Esophagus (tissue), 2 donors: ENCODE measurements at regions not wholly inside any gene's neighbourhood (a gene's known extent, or its start where the extent isn't known, plus 50 kb on each side); places are given as distances from the start of the nearest gene placed in this dataset.

ENCODE experiments used
- H3K27ac ChIP-seq, 2 donors: one replicate each; pipeline ENCODE4 v1.5.1; 2013; ENCODE audit warnings: low read depth in 2 of 2, mild to moderate bottlenecking in 2 of 2, inconsistent platforms in 1 of 2, low read length in 1 of 2, moderate library complexity in 1 of 2
- H3K27me3 ChIP-seq, 2 donors: one replicate each; pipeline ENCODE4 v1.6.1; 2013; ENCODE audit warnings: low read length in 2 of 2, control low read depth in 1 of 2, mild to moderate bottlenecking in 1 of 2; ENCODE audit not compliant: insufficient read depth in 2 of 2, control insufficient read depth in 1 of 2
- H3K36me3 ChIP-seq, 2 donors: one replicate each; pipeline ENCODE4 v1.6.1; 2013; ENCODE audit warnings: low read length in 1 of 2; ENCODE audit not compliant: control insufficient read depth in 2 of 2, insufficient read depth in 2 of 2
- H3K4me1 ChIP-seq, 2 donors: one replicate each; pipeline ENCODE4 v1.6.1; 2013; ENCODE audit warnings: low read length in 1 of 2; ENCODE audit not compliant: control insufficient read depth in 2 of 2, insufficient read depth in 2 of 2
- H3K4me3 ChIP-seq, 2 donors: one replicate each; pipeline ENCODE4 v1.5.1; 2013; ENCODE audit warnings: low read length in 2 of 2, mild to moderate bottlenecking in 2 of 2, low read depth in 1 of 2, moderate library complexity in 1 of 2
- H3K9me3 ChIP-seq, 2 donors: one replicate each; pipeline ENCODE4 v1.6.1; 2013; ENCODE audit warnings: mild to moderate bottlenecking in 2 of 2, low read depth in 1 of 2, low read length in 1 of 2, moderate library complexity in 1 of 2; ENCODE audit not compliant: control insufficient read depth in 2 of 2, insufficient read depth in 1 of 2
- WGBS, 2 donors: extraction: QIAGEN DNeasy Blood & Tissue Kit; methylation state at CpG; one replicate each; pipeline ENCODE4 v1.1.7; 2013; 5-methylcytosine and 5-hydroxymethylcytosine counted together
- donor health status: healthy with polysubstance abuse.
- donor health status: Bipolar disorder and iron deficiency.

DNA sequence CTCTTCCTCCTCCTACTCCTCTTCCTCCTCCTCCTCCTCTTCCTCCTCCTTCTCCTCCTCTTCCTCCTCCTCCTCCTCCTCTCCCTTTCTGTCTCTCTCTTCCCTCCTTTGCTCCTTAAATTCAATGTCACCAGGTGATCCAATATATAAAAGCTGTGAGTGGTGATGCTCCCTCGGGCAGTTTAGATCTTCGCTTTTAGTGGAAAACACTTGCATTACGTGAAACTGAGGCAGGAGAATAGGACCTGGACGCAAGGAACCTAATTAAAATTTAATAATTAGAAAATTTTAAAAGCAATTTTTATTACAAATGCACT lies 279.7 kb downstream of the XXYLT1 start:
- Histone ChIP-seq H3K4me1 (peaks cover 4 to 13% of the 10 kb centered on the region in 2 donors), H3K9me3 (peaks cover 0 to 2% of the 10 kb centered on the region in 2 donors), H3K27me3 (no peaks in the 10 kb centered on the region), H3K4me3 (no peak overlapping the region), H3K36me3 (no peaks in the 10 kb centered on the region), H3K27ac (no peak overlapping the region)
- 69 to 86% methylated on average over 4 of the region's 4 CpGs for WGBS, 2 donors

DNA sequence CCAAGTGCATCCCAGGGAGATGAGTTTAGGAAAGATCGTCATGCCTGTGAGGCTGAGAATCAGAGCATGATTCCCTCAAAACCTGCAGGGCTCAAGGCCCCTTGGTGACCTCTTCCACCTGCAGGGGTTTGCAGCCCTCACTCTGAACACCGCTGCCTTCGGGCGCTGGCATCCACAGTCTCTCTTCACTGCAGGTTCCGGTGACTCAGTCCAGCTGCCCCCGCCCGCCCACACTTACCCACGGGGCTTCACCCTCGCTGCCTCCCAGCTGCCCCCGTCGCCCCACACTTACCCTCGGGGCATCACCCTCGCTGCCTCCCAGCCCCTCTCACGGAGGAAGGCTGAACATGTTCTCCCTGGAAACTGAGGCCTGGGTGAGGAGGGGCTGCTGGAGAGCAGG lies 277.1 kb downstream of the XXYLT1 start:
- 74 to 94% methylated on average over 11 to 14 of the region's 14 CpGs for WGBS, 2 donors
- H3K27ac ChIP-seq, result no peak overlapping the region
- H3K36me3 ChIP-seq, result no peaks in the 10 kb centered on the region
- H3K27me3 ChIP-seq, result no peaks in the 10 kb centered on the region
- H3K4me1 ChIP-seq, result no peaks in the 10 kb centered on the region
- no peak overlapping the region for H3K4me3 ChIP-seq
- H3K9me3 ChIP-seq, result peaks cover 0 to 2% of the 10 kb centered on the region in 2 donors

DNA sequence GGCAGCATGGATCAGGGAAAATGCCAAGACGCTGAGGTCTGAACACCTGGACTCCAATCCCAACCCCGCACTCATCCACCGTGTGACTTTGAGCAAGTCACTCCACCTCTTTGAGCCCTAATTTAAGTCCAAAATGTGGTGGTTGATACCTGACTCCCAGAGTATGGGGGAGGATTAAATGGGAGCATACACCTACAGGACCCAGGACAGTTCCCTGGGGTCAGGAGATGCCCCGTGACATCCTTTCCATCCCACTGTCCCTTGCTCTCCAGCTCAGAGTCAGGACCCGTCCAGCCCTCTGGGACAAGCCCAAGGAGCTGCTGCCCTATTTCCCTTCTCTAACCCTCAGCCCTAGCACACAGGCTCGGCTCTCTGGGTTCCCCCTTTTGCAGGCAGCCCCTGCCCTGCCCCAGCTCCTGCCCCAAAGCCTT lies 276.4 kb downstream of the XXYLT1 start:
- Histone ChIP-seq H3K9me3 (peaks cover 0 to 2% of the 10 kb centered on the region in 2 donors), H3K4me1 (no peaks in the 10 kb centered on the region), H3K27ac (no peak overlapping the region), H3K36me3 (no peaks in the 10 kb centered on the region), H3K27me3 (no peaks in the 10 kb centered on the region), H3K4me3 (no peak overlapping the region)
- WGBS, 2 donors, result 89 to 93% methylated on average over 6 of the region's 6 CpGs

DNA sequence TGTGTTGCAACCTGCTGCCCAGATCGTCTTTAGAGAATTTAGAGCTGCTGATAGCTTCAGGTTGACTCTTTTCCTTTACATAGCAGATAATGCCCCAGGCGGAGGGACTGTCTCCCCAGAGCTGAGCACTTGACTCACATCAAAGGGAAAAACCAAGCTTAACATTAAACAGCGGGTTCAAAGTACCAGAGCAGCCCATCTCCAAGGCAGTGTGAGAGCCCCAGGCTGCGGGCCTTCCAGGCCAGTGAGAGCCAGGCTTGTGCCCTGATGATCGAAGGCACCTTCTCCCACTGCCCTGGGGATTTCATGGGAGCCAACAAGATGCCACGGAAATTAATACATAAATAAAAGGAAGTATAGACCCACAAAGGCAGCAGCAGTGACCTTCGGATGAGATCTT lies 275.6 kb downstream of the XXYLT1 start:
- peaks cover 0 to 2% of the 10 kb centered on the region in 2 donors for H3K9me3 ChIP-seq
- no peaks in the 10 kb centered on the region for H3K36me3 ChIP-seq
- no peak overlapping the region for H3K27ac ChIP-seq
- no peaks in the 10 kb centered on the region for H3K4me1 ChIP-seq
- no peaks in the 10 kb centered on the region for H3K27me3 ChIP-seq
- no peak overlapping the region for H3K4me3 ChIP-seq
- 80 to 84% methylated on average over 7 of the region's 7 CpGs for WGBS, 2 donors

DNA sequence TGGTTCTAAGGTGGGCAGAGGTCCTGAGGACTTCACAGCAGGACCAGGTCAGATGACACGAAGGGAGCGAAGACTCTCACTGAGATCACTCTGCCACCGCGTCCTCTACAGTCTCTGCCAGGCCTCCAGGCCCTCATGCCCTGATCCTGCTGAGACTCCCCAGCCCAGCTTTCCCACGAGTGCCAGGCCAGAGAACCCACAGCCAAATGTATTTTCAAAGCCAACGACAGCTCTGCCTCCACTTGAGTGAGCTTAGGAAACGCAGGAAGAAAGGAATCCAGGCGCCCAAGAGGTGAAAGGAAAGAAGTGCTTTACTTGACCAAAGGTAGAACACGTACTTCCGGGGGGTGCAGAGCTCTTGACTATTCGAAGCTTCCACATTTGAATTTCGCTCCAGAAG lies 275.0 kb downstream of the XXYLT1 start:
- no peaks in the 10 kb centered on the region for H3K27me3 ChIP-seq
- H3K4me1 ChIP-seq, result no peaks in the 10 kb centered on the region
- no peaks in the 10 kb centered on the region for H3K36me3 ChIP-seq
- no peak overlapping the region for H3K27ac ChIP-seq
- H3K4me3 ChIP-seq, result no peak overlapping the region
- WGBS, 2 donors, result 82 to 84% methylated on average over 12 of the region's 12 CpGs
- H3K9me3 ChIP-seq, result no peaks in the 10 kb centered on the region

DNA sequence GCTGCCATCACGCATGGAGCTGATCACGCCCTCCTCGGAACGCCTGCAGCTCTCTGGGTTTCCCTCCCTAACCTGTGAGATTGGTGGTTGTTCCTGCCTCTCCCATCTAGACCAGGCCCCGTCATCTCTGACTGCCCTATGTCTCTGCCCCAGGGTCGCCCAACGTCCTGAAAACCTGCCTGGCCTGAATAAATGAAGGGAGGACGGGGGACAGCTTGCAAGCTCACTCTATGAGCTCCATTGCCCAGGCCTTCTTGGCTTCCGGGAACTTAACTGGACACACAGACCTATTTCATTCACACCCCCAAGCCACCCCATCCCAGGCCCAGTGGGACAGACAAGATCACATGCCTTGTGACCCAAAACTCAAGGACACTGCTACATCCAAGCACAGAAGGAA lies 274.2 kb downstream of the XXYLT1 start:
- WGBS, 2 donors, result 88 to 89% methylated on average over 9 of the region's 9 CpGs
- no peak overlapping the region for H3K4me3 ChIP-seq
- H3K9me3 ChIP-seq, result no peaks in the 10 kb centered on the region
- H3K4me1 ChIP-seq, result peaks cover 0 to 2% of the 10 kb centered on the region in 2 donors
- no peaks in the 10 kb centered on the region for H3K27me3 ChIP-seq
- no peaks in the 10 kb centered on the region for H3K36me3 ChIP-seq
- no peak overlapping the region for H3K27ac ChIP-seq

DNA sequence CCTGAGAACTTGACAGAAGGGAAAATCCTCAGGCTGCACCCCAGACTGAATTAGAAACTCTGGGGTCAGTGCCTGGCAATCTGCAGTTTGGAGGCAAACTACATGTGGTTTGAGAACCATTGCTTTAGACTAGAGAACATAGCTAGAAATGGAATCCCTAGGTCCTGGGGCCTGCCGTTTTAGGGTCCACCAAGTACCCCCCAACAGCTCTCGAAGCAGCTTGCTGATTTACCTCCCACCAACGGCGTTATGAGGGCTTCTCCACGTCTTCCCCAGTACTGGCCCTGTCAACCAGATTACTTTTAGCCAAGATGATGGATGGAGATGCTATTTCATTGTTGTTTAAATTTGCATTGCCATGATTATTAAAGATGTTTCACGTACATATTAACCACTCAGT lies 272.5 kb downstream of the XXYLT1 start:
- no peaks in the 10 kb centered on the region for H3K9me3 ChIP-seq
- no peaks in the 10 kb centered on the region for H3K36me3 ChIP-seq
- whole genome bisulfite sequencing, 2 donors, result 87 to 91% methylated on average over 6 of the region's 6 CpGs
- peaks cover 0 to 17% of the 10 kb centered on the region in 2 donors for H3K4me1 ChIP-seq
- no peaks in the 10 kb centered on the region for H3K27me3 ChIP-seq
- H3K4me3 ChIP-seq, result no peak overlapping the region
- no peak overlapping the region for H3K27ac ChIP-seq

DNA sequence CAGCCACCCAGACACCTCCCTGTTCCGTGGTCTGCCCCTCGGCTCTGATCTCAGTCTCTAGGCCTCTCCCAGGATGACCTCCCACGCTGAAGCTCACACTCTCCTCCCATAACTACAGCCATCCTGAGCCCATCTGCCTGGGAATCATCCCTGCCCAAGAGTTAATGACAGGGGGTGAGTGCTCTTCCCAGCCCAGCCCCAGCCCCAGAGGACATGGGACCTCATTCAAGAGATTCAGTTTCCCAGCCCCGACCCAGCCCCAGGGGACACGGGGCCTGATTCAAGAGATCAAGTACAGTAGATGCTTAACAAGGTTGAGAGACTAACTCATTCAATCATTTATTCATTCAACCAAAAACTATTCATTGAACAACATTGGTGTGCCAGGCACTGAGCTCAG lies 272.0 kb downstream of the XXYLT1 start:
- Histone ChIP-seq H3K27me3 (no peaks in the 10 kb centered on the region), H3K27ac (no peak overlapping the region), H3K4me1 (peaks cover 0 to 22% of the 10 kb centered on the region in 2 donors), H3K9me3 (no peaks in the 10 kb centered on the region), H3K4me3 (no peak overlapping the region), H3K36me3 (no peaks in the 10 kb centered on the region)
- WGBS, 2 donors, result 84 to 92% methylated on average over 5 of the region's 5 CpGs

DNA sequence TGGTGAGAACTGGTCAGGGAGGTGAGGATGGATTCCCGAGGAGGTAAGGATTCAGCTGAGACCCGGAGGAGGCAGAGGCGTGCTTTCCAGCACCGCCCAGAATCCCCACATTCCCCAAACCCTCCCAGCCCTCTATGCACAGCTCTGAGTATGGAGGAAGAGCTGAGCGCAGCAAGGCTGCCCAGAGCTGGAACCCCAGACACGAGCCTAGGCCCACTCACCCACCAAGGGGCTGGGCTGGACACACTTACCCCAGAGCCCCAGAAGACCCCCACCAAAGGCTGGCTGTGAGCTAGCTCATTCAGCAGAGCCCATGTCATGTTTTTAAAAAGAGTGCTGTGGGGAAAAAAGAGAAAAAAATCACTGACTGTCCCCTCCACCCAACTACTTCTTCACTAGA lies 271.5 kb downstream of the XXYLT1 start:
- Histone ChIP-seq H3K9me3 (no peaks in the 10 kb centered on the region), H3K4me3 (no peak overlapping the region), H3K4me1 (peaks cover 0 to 23% of the 10 kb centered on the region in 2 donors), H3K36me3 (no peaks in the 10 kb centered on the region), H3K27ac (no peak overlapping the region), H3K27me3 (no peaks in the 10 kb centered on the region)
- 88 to 91% methylated on average over 6 of the region's 6 CpGs for WGBS, 2 donors

DNA sequence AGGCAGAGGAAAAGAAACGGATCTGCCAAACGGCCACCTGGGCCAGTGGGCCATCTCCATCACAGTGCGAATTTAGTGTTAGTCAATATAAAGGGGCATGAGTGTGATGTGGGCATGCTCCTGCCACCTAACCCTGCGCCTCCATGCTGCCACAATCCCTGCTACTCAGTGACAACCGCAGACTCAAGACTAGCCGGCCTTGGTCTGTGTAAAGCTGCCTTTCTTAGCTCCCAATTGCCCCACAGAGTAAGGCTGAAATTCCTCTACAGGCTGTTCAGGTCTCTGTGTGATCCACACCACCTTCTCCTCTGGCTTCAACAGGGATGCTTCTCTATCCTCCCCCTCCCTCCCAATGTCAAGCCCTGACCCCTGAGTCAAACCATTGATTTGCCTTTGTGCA lies 269.7 kb downstream of the XXYLT1 start:
- no peaks in the 10 kb centered on the region for H3K9me3 ChIP-seq
- WGBS, 2 donors, result 86 to 94% methylated on average over 6 of the region's 6 CpGs
- no peaks in the 10 kb centered on the region for H3K27me3 ChIP-seq
- no peak overlapping the region for H3K27ac ChIP-seq
- H3K4me1 ChIP-seq, result peaks cover 0 to 23% of the 10 kb centered on the region in 2 donors
- no peak overlapping the region for H3K4me3 ChIP-seq
- H3K36me3 ChIP-seq, result no peaks in the 10 kb centered on the region
